IMR-90 (cell line): ENCODE measurements at regions not wholly inside any gene's neighbourhood (a gene's known extent, or its start where the extent isn't known, plus 50 kb on each side); places are given as distances from the start of the nearest gene placed in this dataset.

Source experiments
- CTCF ChIP-seq: conservative IDR thresholded peaks from 2 replicates; pipeline ENCODE4 v1.5.1; 2012; ENCODE audit warnings: mild to moderate bottlenecking, low read depth, low read length, improper control_type of control experiment
- POLR2A ChIP-seq: IDR thresholded peaks from 2 replicates; pipeline ENCODE4 v1.6.1; 2012; ENCODE audit warnings: mild to moderate bottlenecking, low read depth, low read length
- RCOR1 ChIP-seq: IDR thresholded peaks from 2 replicates; pipeline ENCODE4 v1.6.1; 2012; ENCODE audit warnings: mild to moderate bottlenecking, low read length, improper control_type of control experiment; ENCODE audit not compliant: insufficient replicate concordance
- SMC3 ChIP-seq: fragments of 150-350 bp; IDR thresholded peaks from 2 replicates; pipeline ENCODE4 v1.6.1; 2016; ENCODE audit warnings: low read depth, mild to moderate bottlenecking, antibody characterized with exemption, low read length, moderate library complexity

GRCh38 chr6:87901613-87902012, 146.0 kb upstream of the SPACA1 start:
- TF ChIP-seq RCOR1 (no peak), CTCF (no peak), SMC3 (no peak), POLR2A (no peak)
